Astrocyte of the cerebellum (primary cell): ENCODE measurements at regions not wholly inside any gene's neighbourhood (a gene's known extent, or its start where the extent isn't known, plus 50 kb on each side); places are given as distances from the start of the nearest gene placed in this dataset.

Experiments used
- DNase-seq: peaks from one replicate; pipeline ENCODE4 v3.0.0-alpha.2; 2011; ENCODE audit warnings: low read depth
- H3K4me3 ChIP-seq: 2 replicates; pipeline ENCODE4 v1.5.1; 2011; ENCODE audit warnings: mild to moderate bottlenecking, low read depth, low read length, moderate library complexity
- in situ Hi-C: cut with HindIII; loops from 2 replicates; pipeline ENCODE4 v1.10.0; 2017; ENCODE audit warnings: low sequenced_read_pairs
- TF ChIP-seq, protein P1 (sequence below): IDR thresholded peaks from 2 replicates; pipeline ENCODE4 v1.5.1; 2012; ENCODE audit warnings: low read length, low read depth, moderate library complexity, mild to moderate bottlenecking; ENCODE audit errors: missing control alignments

DNA sequence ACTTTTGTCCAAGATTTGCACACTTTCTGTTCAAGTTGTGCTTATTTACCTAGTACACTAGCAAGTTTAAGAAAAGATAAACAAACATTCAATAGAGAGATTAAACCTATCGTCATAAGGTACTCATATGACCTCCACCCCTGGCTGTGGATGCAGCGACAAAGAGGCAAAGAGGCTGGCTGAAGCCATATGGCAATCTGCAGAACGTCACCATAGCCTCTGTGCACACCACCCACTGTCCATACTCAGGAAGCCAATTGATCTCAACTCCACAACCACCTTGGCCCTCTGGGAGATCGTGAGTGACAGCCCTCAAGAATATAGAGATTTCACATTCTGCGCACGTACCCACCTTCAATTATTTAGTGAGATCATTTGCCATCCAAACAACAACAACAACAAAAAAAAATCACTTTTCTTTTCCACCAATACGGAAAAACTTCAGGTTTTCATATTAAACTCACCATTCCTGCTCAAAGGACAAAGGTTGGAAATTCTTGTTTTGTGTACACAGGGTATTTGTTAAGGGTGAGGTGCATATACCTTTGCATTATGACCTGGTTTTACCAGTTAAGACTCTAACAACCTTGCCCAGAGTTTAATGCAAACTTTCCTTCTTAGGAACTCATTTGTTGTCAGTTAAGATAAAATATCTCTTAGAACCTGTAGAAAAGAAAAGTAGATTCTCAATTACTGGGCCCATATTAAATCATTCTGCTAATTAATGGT lies 243.0 kb upstream of the FSTL5 start:
- TF ChIP-seq, protein P1, sequence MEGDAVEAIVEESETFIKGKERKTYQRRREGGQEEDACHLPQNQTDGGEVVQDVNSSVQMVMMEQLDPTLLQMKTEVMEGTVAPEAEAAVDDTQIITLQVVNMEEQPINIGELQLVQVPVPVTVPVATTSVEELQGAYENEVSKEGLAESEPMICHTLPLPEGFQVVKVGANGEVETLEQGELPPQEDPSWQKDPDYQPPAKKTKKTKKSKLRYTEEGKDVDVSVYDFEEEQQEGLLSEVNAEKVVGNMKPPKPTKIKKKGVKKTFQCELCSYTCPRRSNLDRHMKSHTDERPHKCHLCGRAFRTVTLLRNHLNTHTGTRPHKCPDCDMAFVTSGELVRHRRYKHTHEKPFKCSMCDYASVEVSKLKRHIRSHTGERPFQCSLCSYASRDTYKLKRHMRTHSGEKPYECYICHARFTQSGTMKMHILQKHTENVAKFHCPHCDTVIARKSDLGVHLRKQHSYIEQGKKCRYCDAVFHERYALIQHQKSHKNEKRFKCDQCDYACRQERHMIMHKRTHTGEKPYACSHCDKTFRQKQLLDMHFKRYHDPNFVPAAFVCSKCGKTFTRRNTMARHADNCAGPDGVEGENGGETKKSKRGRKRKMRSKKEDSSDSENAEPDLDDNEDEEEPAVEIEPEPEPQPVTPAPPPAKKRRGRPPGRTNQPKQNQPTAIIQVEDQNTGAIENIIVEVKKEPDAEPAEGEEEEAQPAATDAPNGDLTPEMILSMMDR = no peak
- in situ Hi-C loops = no loop called here
- no peak for DNase-seq
- H3K4me3 ChIP-seq = no peak overlapping the region

DNA sequence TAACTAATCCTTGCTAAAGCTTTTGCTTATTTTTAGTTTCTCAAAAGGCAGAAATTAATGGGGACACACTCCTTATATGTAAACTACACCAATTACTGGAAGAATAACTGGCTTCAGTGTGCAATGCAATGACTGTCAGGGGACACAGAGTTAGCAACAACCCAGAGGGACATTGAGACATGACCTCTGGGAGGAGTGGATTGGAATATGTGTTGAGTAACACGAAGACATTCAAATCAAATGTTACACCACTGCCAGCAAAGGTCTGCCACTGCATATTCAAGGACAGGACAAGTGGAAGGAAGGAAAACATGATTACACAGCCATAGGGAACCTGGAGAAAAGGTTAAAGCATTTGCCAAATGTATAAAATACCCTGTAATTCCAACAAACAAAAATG lies 240.1 kb upstream of the FSTL5 start:
- in situ Hi-C loops = no loop called here
- no peak overlapping the region for H3K4me3 ChIP-seq
- TF ChIP-seq, protein P1 = no peak
- no peak for DNase-seq

DNA sequence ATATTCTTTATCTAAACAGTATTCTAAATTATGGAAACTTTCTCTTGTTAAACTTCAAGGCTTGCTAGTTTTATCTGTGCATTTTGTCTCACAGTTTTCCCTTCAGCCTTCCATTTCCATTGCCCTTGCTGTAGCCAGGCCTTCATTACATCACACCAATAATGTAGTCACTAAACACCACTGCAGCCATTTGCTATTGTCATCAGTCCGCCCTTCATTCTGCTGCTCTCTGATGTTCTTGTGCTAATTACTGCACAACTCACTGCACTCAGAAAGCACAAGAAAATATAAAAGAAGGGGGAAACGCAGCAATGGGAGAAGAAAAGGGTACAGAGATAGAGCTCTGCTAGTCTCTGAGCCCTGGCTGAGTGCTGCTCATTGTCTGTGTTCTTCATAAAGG lies 239.6 kb upstream of the FSTL5 start:
- in situ Hi-C loops = no loop called here
- DNase-seq = no peak
- no peak overlapping the region for H3K4me3 ChIP-seq
- TF ChIP-seq, protein P1 = no peak

DNA sequence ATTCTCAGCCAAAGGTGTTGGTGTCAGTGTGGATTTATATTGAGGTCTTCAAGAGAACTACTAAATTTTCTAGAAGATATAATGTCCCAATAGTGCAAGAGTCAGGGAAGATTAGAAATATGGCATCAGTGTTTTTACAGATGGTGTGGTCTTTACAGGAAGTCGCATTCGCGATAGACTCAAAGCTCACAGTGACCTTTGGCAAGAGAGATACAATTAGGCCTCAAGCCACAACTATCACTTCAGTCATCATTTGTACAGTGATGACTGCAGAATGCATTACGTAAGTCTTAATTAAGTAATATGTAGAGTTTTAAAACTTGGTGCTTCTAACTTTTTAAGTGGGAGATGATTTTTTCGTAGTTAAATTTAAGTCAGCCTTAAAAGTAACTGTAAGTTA lies 237.2 kb upstream of the FSTL5 start:
- TF ChIP-seq, protein P1 = no peak
- in situ Hi-C loops = no loop called here

DNA sequence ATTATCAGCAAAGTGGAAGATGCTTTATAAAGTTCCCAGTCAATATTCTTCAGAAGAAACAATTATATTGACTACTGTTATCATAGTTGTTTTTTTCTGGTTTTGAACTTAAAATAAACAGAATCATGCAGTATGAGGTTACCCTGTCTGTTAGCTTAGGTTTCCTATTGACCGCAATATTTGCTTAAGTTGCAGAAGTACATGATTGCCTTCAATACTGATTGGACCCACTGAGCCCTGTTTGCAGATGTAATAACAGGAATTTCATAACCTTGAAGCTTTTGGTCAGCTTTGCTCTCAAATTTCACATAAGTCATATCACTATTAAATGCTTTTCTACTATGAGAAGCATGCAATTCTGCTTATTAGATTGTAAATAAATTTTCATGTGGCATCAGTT lies 229.1 kb upstream of the FSTL5 start:
- in situ Hi-C loops = no loop called here

More for the DNA sequence above, 237.2 kb upstream of the FSTL5 start:
- DNase-seq = no peak
- H3K4me3 ChIP-seq = no peak overlapping the region

DNA sequence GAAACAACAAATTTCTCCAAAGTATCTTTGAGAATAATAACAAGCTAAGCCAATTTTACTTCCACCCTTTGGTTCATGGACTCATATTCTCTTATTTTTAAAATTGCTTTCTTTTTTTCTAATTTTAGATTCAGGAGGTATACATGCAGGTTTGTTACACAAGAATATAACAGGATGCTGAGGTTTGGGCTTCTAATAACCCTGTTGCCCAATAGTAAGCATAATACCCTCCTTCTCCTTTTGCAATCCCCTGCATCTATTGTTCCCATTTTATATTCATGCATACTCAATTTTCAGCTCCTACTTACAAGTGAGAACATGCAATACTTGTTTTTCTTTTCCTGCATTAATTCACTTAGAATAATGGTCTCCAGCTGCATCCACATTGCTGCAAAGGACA lies 202.3 kb upstream of the FSTL5 start:
- no peak for DNase-seq
- TF ChIP-seq, protein P1 = no peak
- in situ Hi-C loops = no loop called here
- no peak overlapping the region for H3K4me3 ChIP-seq

More for the DNA sequence above, 229.1 kb upstream of the FSTL5 start:
- H3K4me3 ChIP-seq = no peak overlapping the region
- TF ChIP-seq, protein P1 = no peak
- DNase-seq = no peak
